Dermis microvascular lymphatic vessel endothelial cell (primary cell): ENCODE measurements at regions not wholly inside any gene's neighbourhood (a gene's known extent, or its start where the extent isn't known, plus 50 kb on each side); places are given as distances from the start of the nearest gene placed in this dataset.

ENCODE experiments used
- DNase-seq, 2 donors: peaks; one replicate each; pipeline versions ENCODE4 v3.0.0 to v3.0.0-alpha.2; 2010; ENCODE audit warnings: low read depth in 2 of 2

- no peak for DNase-seq
These were observed 499.0 kb downstream of the VRK1 start for GRCh38 chr14:97296176-97296575.

- DNase-seq, result no peak
These were observed 499.9 kb downstream of the VRK1 start for GRCh38 chr14:97297100-97297499.

GRCh38 chr14:97298331-97298730 is 501.1 kb downstream of the VRK1 start:
- no peak for DNase-seq

- DNase-seq, result no peak
These were observed 501.6 kb downstream of the VRK1 start for GRCh38 chr14:97298736-97299135.

- no peak for DNase-seq
These were observed 502.5 kb downstream of the VRK1 start for GRCh38 chr14:97299661-97300060.

GRCh38 chr14:97301931-97302559 is 504.9 kb downstream of the VRK1 start:
- no peak for DNase-seq

GRCh38 chr14:97306133-97306759 is 509.1 kb downstream of the VRK1 start:
- no peak for DNase-seq

GRCh38 chr14:97306760-97307246 is 509.6 kb downstream of the VRK1 start:
- no peak for DNase-seq

GRCh38 chr14:97311411-97311810 is 514.2 kb downstream of the VRK1 start:
- DNase-seq, result no peak

GRCh38 chr14:97312910-97313309 is 515.7 kb downstream of the VRK1 start:
- DNase-seq, result no peak

- DNase-seq, result no peak
These were observed 518.6 kb downstream of the VRK1 start for GRCh38 chr14:97315790-97316189.

- no peak for DNase-seq
These were observed 521.2 kb downstream of the VRK1 start for GRCh38 chr14:97318380-97318779.

GRCh38 chr14:97319691-97320090 is 522.5 kb downstream of the VRK1 start:
- no peak for DNase-seq

- no peak for DNase-seq
These were observed 531.6 kb downstream of the VRK1 start for GRCh38 chr14:97328743-97329142.

GRCh38 chr14:97329701-97330100 is 532.5 kb downstream of the VRK1 start:
- no peak for DNase-seq

GRCh38 chr14:97331058-97331457 is 533.9 kb downstream of the VRK1 start:
- DNase-seq, result no peak

- no peak for DNase-seq
These were observed 534.3 kb downstream of the VRK1 start for GRCh38 chr14:97331526-97331925.

- DNase-seq, result no peak
These were observed 539.0 kb downstream of the VRK1 start for GRCh38 chr14:97336179-97336578.

- no peak for DNase-seq
These were observed 539.6 kb downstream of the VRK1 start for GRCh38 chr14:97336816-97337215.

GRCh38 chr14:97337267-97337666 is 540.1 kb downstream of the VRK1 start:
- no peak for DNase-seq

- no peak for DNase-seq
These were observed 540.5 kb downstream of the VRK1 start for GRCh38 chr14:97337670-97338069.

- no peak for DNase-seq
These were observed 547.5 kb downstream of the VRK1 start for GRCh38 chr14:97344666-97345065.

- no peak for DNase-seq
These were observed 549.5 kb downstream of the VRK1 start for GRCh38 chr14:97346675-97347074.
